NB4 (cell line): ENCODE measurements at regions not wholly inside any gene's neighbourhood (a gene's known extent, or its start where the extent isn't known, plus 50 kb on each side); places are given as distances from the start of the nearest gene placed in this dataset.

ENCODE experiments used
- MYC ChIP-seq: IDR thresholded peaks from 2 replicates; pipeline ENCODE4 v1.6.1; 2011; ENCODE audit warnings: low read depth, low read length
- TF ChIP-seq, protein P1 (sequence below): IDR thresholded peaks from one replicate; pipeline ENCODE4 v1.5.1; 2012; ENCODE audit warnings: low read depth, low read length

- no peak for TF ChIP-seq MYC
- TF ChIP-seq, protein P1, sequence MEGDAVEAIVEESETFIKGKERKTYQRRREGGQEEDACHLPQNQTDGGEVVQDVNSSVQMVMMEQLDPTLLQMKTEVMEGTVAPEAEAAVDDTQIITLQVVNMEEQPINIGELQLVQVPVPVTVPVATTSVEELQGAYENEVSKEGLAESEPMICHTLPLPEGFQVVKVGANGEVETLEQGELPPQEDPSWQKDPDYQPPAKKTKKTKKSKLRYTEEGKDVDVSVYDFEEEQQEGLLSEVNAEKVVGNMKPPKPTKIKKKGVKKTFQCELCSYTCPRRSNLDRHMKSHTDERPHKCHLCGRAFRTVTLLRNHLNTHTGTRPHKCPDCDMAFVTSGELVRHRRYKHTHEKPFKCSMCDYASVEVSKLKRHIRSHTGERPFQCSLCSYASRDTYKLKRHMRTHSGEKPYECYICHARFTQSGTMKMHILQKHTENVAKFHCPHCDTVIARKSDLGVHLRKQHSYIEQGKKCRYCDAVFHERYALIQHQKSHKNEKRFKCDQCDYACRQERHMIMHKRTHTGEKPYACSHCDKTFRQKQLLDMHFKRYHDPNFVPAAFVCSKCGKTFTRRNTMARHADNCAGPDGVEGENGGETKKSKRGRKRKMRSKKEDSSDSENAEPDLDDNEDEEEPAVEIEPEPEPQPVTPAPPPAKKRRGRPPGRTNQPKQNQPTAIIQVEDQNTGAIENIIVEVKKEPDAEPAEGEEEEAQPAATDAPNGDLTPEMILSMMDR = no peak
Measured at GRCh38 chr15:94075349-94075748, 156.0 kb upstream of the MCTP2 start.
